ENCODE measurements at regions not wholly inside any gene's neighbourhood (a gene's known extent, or its start where the extent isn't known, plus 50 kb on each side); places are given as distances from the start of the nearest gene placed in this dataset.

DNA sequence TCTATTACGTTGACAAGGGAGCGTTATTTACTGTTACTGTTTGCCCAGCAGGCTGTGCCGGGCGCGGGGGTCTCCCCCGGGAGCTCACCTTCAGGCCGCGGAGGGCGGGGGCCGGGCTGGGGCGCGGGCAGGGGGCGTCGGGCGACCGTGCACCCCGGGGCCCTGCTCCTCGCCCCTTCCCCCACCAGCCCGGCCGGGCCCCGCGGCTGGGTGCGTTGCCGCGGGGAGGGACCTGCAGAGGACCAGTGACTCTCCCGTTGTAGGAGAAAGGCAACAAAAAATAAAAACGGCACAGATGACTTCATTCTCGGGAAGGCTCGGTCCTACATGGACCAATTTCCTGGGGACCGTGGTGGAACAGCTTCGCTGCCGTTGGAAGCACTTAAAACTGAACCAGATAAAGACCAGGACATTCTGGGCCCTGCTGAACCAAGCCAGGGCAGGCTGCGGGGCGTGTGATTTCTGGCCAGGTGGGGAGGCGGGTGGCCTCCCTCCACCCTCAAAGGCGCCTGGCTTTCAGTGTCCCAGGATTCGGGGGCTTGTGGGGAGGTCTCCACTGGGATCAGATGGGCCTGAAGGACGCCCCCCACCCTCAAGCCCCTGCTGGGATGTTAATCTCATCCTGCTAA lies 57.4 kb downstream of the IGLL1 start:
- Histone ChIP-seq H3K4me1 (ENCODE audit: control insufficient read depth, insufficient read depth, low read length) (peaks cover 19% of the 10 kb centered on the region), H3K36me3 (ENCODE audit: control insufficient read depth in 2 of 2, insufficient read depth in 1 of 2, low read length in 2 of 2) (no peaks in the 10 kb centered on the region), H3K9me3 (ENCODE audit: control insufficient read depth, insufficient read depth, low read depth, low read length) (no peaks in the 10 kb centered on the region), H3K4me3 (ENCODE audit: low read depth, low read length) (no peak overlapping the region), H3K27ac (ENCODE audit: extremely low read depth, low read depth, low read length) (peak overlapping the region; percentile 43; the same call in 1 of the 2 replicates)
- TF ChIP-seq, protein P1, sequence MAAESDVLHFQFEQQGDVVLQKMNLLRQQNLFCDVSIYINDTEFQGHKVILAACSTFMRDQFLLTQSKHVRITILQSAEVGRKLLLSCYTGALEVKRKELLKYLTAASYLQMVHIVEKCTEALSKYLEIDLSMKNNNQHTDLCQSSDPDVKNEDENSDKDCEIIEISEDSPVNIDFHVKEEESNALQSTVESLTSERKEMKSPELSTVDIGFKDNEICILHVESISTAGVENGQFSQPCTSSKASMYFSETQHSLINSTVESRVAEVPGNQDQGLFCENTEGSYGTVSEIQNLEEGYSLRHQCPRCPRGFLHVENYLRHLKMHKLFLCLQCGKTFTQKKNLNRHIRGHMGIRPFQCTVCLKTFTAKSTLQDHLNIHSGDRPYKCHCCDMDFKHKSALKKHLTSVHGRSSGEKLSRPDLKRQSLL (tag by site-specific recombination; IDR thresholded peaks at IDR 0.05) = no peak
- TF ChIP-seq SP7 (tag by site-specific recombination; IDR thresholded peaks at IDR 0.05) (no peak), ZNF366 (tag by site-specific recombination; conservative IDR thresholded peaks at IDR 0.05) (no peak), ZNF341 (tag by site-specific recombination; IDR thresholded peaks at IDR 0.05; ENCODE audit: low read depth) (peak; percentile 76), ZNF677 (tag by site-specific recombination; IDR thresholded peaks at IDR 0.05) (no peak), ZNF707 (tag by site-specific recombination; IDR thresholded peaks at IDR 0.05) (no peak), FEZF1 (tag by site-specific recombination; IDR thresholded peaks at IDR 0.05) (no peak), GLIS1 (tag by site-specific recombination; IDR thresholded peaks at IDR 0.05) (peak; percentile 79), ZNF626 (tag by site-specific recombination; IDR thresholded peaks at IDR 0.05) (no peak), ZSCAN16 (tag by site-specific recombination; IDR thresholded peaks at IDR 0.05) (no peak), ZNF169 (tag by site-specific recombination; IDR thresholded peaks at IDR 0.05) (no peak), ZNF335 (tag by site-specific recombination; conservative IDR thresholded peaks at IDR 0.05) (0 out of 2 replicates have a peak, but pooled peaks have one; percentile 30)
- TF ChIP-seq, protein P2, sequence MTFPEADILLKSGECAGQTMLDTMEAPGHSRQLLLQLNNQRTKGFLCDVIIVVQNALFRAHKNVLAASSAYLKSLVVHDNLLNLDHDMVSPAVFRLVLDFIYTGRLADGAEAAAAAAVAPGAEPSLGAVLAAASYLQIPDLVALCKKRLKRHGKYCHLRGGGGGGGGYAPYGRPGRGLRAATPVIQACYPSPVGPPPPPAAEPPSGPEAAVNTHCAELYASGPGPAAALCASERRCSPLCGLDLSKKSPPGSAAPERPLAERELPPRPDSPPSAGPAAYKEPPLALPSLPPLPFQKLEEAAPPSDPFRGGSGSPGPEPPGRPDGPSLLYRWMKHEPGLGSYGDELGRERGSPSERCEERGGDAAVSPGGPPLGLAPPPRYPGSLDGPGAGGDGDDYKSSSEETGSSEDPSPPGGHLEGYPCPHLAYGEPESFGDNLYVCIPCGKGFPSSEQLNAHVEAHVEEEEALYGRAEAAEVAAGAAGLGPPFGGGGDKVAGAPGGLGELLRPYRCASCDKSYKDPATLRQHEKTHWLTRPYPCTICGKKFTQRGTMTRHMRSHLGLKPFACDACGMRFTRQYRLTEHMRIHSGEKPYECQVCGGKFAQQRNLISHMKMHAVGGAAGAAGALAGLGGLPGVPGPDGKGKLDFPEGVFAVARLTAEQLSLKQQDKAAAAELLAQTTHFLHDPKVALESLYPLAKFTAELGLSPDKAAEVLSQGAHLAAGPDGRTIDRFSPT (tag by site-specific recombination; IDR thresholded peaks at IDR 0.05) = no peak
- POLR2A ChIA-PET = no interaction called here
- CTCF ChIA-PET = interaction anchor here (1.5 kb wide), 1 partner anchor 16 kb away, joined by 5 read pairs; no protein-coding TSS in a partner anchor

DNA sequence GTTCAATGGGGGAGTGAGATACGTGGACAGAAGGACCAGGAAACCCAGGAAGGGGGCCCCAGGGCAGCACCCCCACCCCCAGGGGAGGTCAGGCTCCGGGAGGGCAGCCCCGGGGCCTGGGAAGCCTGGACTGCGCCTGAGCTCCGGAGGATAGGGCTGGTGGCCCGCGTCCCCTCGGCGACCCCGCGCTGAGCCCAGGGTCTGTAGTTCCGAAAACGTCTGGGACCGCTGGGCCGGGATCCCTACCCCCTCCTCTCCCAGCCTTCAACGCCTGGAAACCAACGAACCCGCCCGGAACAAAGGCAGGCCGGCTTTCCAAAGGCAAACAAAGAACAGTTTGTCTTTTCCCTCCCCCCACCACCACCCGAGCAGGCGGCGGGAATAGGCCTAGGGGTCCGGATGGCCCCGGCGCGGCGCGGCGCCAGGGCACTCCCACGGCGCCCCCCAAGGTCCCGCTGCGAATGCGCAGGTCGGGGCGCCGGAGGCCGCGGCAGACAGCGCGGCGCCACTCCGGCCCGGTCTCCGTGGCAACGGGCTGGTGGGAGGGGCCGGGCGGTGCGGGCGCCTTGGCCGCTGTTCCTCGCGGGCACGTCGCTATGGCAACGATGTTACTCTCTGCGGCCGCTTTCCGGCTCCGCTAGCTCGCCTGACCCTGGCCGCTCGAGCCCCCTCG lies 58.5 kb downstream of the IGLL1 start:
- Histone ChIP-seq H3K4me3 (ENCODE audit: low read depth, low read length) (peak overlapping the region; percentile 40), H3K9me3 (ENCODE audit: control insufficient read depth, insufficient read depth, low read depth, low read length) (no peaks in the 10 kb centered on the region), H3K27ac (ENCODE audit: extremely low read depth, low read depth, low read length) (peak overlapping the region; percentile 98), H3K36me3 (ENCODE audit: control insufficient read depth in 2 of 2, insufficient read depth in 1 of 2, low read length in 2 of 2) (no peaks in the 10 kb centered on the region), H3K4me1 (ENCODE audit: control insufficient read depth, insufficient read depth, low read length) (peaks cover 19% of the 10 kb centered on the region)
- CTCF ChIA-PET = interaction anchor here (0.6 to 1.5 kb wide), 2 partner anchors 18 to 325 kb away, joined by 3 to 5 read pairs; no protein-coding TSS in a partner anchor
- POLR2A ChIA-PET = no interaction called here
- TF ChIP-seq ZNF169 (tag by site-specific recombination; IDR thresholded peaks at IDR 0.05) (no peak), ZNF335 (tag by site-specific recombination; conservative IDR thresholded peaks at IDR 0.05) (peak; percentile 99), ZEB2 (tag by site-specific recombination; IDR thresholded peaks at IDR 0.05) (peak; percentile 78), ZNF501 (tag by site-specific recombination; IDR thresholded peaks at IDR 0.05) (no peak), ZBTB8A (tag by site-specific recombination; IDR thresholded peaks at IDR 0.05) (peak; percentile 59; the same call in 1 of the 2 replicates), SP2 (tag by site-specific recombination; IDR thresholded peaks at IDR 0.05) (peak; percentile 53)
- TF ChIP-seq, protein P3, sequence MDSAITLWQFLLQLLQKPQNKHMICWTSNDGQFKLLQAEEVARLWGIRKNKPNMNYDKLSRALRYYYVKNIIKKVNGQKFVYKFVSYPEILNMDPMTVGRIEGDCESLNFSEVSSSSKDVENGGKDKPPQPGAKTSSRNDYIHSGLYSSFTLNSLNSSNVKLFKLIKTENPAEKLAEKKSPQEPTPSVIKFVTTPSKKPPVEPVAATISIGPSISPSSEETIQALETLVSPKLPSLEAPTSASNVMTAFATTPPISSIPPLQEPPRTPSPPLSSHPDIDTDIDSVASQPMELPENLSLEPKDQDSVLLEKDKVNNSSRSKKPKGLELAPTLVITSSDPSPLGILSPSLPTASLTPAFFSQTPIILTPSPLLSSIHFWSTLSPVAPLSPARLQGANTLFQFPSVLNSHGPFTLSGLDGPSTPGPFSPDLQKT (IDR thresholded peaks at IDR 0.05; ENCODE audit: borderline replicate concordance, low read depth, low read length) = no peak
- TF ChIP-seq, protein P4, sequence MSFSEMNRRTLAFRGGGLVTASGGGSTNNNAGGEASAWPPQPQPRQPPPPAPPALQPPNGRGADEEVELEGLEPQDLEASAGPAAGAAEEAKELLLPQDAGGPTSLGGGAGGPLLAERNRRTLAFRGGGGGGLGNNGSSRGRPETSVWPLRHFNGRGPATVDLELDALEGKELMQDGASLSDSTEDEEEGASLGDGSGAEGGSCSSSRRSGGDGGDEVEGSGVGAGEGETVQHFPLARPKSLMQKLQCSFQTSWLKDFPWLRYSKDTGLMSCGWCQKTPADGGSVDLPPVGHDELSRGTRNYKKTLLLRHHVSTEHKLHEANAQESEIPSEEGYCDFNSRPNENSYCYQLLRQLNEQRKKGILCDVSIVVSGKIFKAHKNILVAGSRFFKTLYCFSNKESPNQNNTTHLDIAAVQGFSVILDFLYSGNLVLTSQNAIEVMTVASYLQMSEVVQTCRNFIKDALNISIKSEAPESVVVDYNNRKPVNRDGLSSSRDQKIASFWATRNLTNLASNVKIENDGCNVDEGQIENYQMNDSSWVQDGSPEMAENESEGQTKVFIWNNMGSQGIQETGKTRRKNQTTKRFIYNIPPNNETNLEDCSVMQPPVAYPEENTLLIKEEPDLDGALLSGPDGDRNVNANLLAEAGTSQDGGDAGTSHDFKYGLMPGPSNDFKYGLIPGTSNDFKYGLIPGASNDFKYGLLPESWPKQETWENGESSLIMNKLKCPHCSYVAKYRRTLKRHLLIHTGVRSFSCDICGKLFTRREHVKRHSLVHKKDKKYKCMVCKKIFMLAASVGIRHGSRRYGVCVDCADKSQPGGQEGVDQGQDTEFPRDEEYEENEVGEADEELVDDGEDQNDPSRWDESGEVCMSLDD (tag by site-specific recombination; IDR thresholded peaks at IDR 0.05) = peak; percentile 58; the same call in 1 of the 2 replicates
- TF ChIP-seq, protein P5, sequence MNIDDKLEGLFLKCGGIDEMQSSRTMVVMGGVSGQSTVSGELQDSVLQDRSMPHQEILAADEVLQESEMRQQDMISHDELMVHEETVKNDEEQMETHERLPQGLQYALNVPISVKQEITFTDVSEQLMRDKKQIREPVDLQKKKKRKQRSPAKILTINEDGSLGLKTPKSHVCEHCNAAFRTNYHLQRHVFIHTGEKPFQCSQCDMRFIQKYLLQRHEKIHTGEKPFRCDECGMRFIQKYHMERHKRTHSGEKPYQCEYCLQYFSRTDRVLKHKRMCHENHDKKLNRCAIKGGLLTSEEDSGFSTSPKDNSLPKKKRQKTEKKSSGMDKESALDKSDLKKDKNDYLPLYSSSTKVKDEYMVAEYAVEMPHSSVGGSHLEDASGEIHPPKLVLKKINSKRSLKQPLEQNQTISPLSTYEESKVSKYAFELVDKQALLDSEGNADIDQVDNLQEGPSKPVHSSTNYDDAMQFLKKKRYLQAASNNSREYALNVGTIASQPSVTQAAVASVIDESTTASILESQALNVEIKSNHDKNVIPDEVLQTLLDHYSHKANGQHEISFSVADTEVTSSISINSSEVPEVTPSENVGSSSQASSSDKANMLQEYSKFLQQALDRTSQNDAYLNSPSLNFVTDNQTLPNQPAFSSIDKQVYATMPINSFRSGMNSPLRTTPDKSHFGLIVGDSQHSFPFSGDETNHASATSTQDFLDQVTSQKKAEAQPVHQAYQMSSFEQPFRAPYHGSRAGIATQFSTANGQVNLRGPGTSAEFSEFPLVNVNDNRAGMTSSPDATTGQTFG (tag by site-specific recombination; IDR thresholded peaks at IDR 0.05; ENCODE audit: borderline replicate concordance) = no peak
- TF ChIP-seq, protein P6, sequence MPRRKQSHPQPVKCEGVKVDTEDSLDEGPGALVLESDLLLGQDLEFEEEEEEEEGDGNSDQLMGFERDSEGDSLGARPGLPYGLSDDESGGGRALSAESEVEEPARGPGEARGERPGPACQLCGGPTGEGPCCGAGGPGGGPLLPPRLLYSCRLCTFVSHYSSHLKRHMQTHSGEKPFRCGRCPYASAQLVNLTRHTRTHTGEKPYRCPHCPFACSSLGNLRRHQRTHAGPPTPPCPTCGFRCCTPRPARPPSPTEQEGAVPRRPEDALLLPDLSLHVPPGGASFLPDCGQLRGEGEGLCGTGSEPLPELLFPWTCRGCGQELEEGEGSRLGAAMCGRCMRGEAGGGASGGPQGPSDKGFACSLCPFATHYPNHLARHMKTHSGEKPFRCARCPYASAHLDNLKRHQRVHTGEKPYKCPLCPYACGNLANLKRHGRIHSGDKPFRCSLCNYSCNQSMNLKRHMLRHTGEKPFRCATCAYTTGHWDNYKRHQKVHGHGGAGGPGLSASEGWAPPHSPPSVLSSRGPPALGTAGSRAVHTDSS (tag by site-specific recombination; IDR thresholded peaks at IDR 0.05) = no peak

Data from HEK293 (cell line).